Gastrocnemius medialis (tissue), 4 donors: ENCODE measurements at regions not wholly inside any gene's neighbourhood (a gene's known extent, or its start where the extent isn't known, plus 50 kb on each side); places are given as distances from the start of the nearest gene placed in this dataset.

Experiments
- POLR2A ChIP-seq, 2 donors: fragments of 450-650 bp; IDR thresholded peaks; one replicate each; pipeline ENCODE4 v1.6.1; 2017; ENCODE audit warnings: antibody characterized with exemption in 2 of 2, mild to moderate bottlenecking in 2 of 2, moderate library complexity in 2 of 2
- TF ChIP-seq, protein P1 (sequence below), 5 experiments: fragments of 450-650 bp in 3 of 5; fragments of 200-600 bp in 2 of 5; sonication (generic) in 2 of 5; IDR thresholded peaks in 4 of 5; conservative IDR thresholded peaks in 1 of 5; 1 replicate in 4 of 5; 2 replicates in 1 of 5; pipeline ENCODE4 v1.5.1; 2016 to 2019; ENCODE audit warnings: antibody characterized with exemption in 5 of 5, mild to moderate bottlenecking in 3 of 5, moderate library complexity in 3 of 5

DNA sequence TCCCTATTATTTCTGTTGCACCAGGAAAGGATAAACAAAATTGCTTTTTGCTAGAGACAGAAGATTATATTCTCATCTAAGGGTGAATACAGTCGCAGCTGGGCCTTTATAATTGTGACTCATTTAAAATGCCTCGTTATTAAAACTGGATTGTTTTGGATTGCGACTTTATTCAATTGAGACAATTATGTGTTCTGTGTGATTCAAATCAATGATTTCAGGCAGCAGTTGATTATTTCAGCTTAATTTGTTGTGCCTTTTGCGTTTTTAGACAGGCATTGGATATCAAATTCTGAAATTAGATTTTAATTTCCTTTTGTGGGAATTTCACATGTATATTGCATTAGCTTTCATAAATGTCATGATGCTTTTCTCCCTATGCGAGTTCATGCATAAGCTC is 778.1 kb upstream of the SOX11 start:
- TF ChIP-seq, protein P1, sequence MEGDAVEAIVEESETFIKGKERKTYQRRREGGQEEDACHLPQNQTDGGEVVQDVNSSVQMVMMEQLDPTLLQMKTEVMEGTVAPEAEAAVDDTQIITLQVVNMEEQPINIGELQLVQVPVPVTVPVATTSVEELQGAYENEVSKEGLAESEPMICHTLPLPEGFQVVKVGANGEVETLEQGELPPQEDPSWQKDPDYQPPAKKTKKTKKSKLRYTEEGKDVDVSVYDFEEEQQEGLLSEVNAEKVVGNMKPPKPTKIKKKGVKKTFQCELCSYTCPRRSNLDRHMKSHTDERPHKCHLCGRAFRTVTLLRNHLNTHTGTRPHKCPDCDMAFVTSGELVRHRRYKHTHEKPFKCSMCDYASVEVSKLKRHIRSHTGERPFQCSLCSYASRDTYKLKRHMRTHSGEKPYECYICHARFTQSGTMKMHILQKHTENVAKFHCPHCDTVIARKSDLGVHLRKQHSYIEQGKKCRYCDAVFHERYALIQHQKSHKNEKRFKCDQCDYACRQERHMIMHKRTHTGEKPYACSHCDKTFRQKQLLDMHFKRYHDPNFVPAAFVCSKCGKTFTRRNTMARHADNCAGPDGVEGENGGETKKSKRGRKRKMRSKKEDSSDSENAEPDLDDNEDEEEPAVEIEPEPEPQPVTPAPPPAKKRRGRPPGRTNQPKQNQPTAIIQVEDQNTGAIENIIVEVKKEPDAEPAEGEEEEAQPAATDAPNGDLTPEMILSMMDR (IDR thresholded peaks at IDR 0.05 in 4 of 5, conservative IDR thresholded peaks at IDR 0.05 in 1 of 5) = no peak
- TF ChIP-seq POLR2A (IDR thresholded peaks at IDR 0.05) = no peak
